ENCODE measurements at regions not wholly inside any gene's neighbourhood (a gene's known extent, or its start where the extent isn't known, plus 50 kb on each side); places are given as distances from the start of the nearest gene placed in this dataset.

- TF ChIP-seq, protein P1, sequence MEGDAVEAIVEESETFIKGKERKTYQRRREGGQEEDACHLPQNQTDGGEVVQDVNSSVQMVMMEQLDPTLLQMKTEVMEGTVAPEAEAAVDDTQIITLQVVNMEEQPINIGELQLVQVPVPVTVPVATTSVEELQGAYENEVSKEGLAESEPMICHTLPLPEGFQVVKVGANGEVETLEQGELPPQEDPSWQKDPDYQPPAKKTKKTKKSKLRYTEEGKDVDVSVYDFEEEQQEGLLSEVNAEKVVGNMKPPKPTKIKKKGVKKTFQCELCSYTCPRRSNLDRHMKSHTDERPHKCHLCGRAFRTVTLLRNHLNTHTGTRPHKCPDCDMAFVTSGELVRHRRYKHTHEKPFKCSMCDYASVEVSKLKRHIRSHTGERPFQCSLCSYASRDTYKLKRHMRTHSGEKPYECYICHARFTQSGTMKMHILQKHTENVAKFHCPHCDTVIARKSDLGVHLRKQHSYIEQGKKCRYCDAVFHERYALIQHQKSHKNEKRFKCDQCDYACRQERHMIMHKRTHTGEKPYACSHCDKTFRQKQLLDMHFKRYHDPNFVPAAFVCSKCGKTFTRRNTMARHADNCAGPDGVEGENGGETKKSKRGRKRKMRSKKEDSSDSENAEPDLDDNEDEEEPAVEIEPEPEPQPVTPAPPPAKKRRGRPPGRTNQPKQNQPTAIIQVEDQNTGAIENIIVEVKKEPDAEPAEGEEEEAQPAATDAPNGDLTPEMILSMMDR (conservative IDR thresholded peaks at IDR 0.05 in 1 of 2, IDR thresholded peaks at IDR 0.05 in 1 of 2; ENCODE audit: extremely low read depth in 1 of 2, insufficient read depth in 1 of 2, low read depth in 1 of 2, low read length in 2 of 2) = no peak
- no peak for TF ChIP-seq EZH2 (IDR thresholded peaks at IDR 0.05; ENCODE audit: borderline replicate concordance, low read length)
Measured at GRCh38 chr12:4012977-4013968, 140.1 kb upstream of the PARP11 start.
